HG03575 (cell line): ENCODE measurements at regions not wholly inside any gene's neighbourhood (a gene's known extent, or its start where the extent isn't known, plus 50 kb on each side); places are given as distances from the start of the nearest gene placed in this dataset.

Source experiments
- ATAC-seq: cut with Tn5 transposase; IDR thresholded peaks from one replicate; pipeline ENCODE4 v1.9.1; 2021; ENCODE audit not compliant: unreplicated experiment, insufficient number of reproducible peaks, low FRiP score; ENCODE audit errors: extremely low read depth

- ATAC-seq: no peak
Observed at GRCh38 chr4:121277194-121278105, 103.4 kb downstream of the QRFPR start.

- ATAC-seq: no peak
Observed at GRCh38 chr4:121273191-121273590, 107.6 kb downstream of the QRFPR start.

- peak; percentile 79 for ATAC-seq
Observed at GRCh38 chr4:121272526-121272925, 108.3 kb downstream of the QRFPR start.

GRCh38 chr4:121270389-121270788, 106.3 kb upstream of the TNIP3 start:
- ATAC-seq: no peak

- no peak for ATAC-seq
Observed at GRCh38 chr4:121269001-121269400, 104.9 kb upstream of the TNIP3 start.

GRCh38 chr4:121266982-121267381, 102.9 kb upstream of the TNIP3 start:
- ATAC-seq: no peak

GRCh38 chr4:121256887-121257466, 92.9 kb upstream of the TNIP3 start:
- no peak for ATAC-seq

DNA sequence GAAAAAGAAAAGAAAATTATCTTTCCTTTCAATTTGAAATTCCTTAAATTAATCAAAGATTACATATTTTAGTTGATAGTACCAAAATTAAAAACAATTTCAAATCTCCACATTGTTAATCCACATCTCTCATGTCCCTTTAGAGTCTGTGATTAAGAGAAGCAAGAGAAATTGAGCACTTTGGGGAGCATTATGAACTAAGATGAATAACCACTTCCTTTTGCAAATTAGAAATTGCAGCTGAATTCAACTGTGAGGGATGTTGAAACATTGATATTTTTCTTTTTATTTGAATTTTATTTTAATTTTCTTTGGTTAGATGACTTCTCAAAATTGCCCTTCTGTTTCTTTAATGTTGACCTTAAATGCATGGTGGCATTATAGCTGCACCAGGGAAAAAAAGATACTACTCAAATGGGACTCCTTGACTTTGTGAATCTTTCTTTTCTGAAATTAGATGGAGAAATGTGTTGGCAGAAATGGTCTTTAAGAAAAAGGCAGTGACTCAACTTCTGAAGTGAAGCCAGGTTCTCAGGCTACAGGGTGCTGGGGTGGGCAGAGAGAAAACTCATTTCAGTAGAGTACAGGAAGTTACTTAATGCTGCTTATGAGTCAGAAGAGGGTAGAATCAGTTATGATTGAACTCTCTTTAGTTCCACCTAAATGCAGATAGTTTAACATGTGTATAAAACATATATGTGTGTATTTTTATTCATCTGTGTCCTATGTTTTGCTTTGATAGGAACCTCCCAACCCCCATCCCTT, 92.0 kb upstream of the TNIP3 start:
- peak; percentile 99 for ATAC-seq

- ATAC-seq: no peak
Observed at GRCh38 chr4:121253961-121254360, 89.8 kb upstream of the TNIP3 start.

GRCh38 chr4:121252224-121252806, 88.2 kb upstream of the TNIP3 start:
- no peak for ATAC-seq

GRCh38 chr4:121248747-121249146, 84.6 kb upstream of the TNIP3 start:
- no peak for ATAC-seq

DNA sequence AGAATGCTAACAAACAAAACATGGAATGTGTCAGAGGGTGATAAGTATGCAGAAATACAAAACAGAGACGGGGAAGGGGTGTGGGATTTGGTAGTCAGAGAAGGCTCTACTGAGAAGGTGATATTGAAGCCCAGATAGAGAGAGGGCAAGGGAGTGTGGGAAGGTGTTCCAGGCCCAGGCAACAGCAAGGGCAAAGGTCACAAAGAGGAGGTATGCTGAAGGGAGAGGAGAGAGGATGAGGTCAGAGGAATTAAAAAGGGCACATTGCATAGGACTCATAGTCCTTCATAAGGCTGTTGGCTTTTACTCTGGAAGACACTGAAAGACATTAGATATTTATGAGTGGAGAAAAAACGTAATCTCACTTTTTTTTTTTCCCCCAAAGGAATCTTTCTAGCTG, 82.6 kb upstream of the TNIP3 start:
- ATAC-seq: no peak

GRCh38 chr4:121243485-121243884, 79.4 kb upstream of the TNIP3 start:
- no peak for ATAC-seq

GRCh38 chr4:121242188-121242750, 78.1 kb upstream of the TNIP3 start:
- ATAC-seq: no peak

- no peak for ATAC-seq
Observed at GRCh38 chr4:121239951-121240350, 75.8 kb upstream of the TNIP3 start.

GRCh38 chr4:121238461-121238860, 74.3 kb upstream of the TNIP3 start:
- ATAC-seq: no peak

GRCh38 chr4:121237069-121237399, 72.9 kb upstream of the TNIP3 start:
- no peak for ATAC-seq

- ATAC-seq: no peak
Observed at GRCh38 chr4:121236353-121237068, 72.4 kb upstream of the TNIP3 start.

DNA sequence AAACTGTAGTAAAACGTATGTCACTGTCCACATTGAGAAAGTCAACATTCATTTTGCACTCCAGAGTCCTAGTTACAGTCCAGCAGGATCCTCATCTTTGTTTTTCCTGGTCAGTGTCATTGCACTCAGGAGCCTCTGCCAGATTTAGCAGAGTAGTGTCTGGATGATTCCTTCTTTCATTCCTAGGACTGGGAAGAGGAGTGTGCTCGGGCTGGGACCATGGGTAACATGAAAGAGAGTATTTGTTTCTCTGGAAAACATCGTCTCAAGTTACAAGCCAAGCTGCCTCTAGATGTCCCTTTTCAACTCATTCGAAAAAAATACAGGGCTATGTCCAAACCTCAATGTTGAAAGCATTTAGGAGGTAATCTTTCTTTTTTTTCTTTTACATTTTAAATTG, 69.9 kb upstream of the TNIP3 start:
- no peak for ATAC-seq
